Liver (tissue), 8 donors: ENCODE measurements at regions not wholly inside any gene's neighbourhood (a gene's known extent, or its start where the extent isn't known, plus 50 kb on each side); places are given as distances from the start of the nearest gene placed in this dataset.

Experiments
- DNase-seq: peaks from one replicate; pipeline ENCODE4 v3.0.0-alpha.2; 2017; ENCODE audit warnings: low spot score
- H3K27ac ChIP-seq, 2 donors: one replicate each; pipeline ENCODE4 v1.7.0; 2013; ENCODE audit warnings: inconsistent platforms in 2 of 2, low read length in 2 of 2, control low read depth in 1 of 2, low read depth in 1 of 2, mild to moderate bottlenecking in 1 of 2
- H3K27me3 ChIP-seq, 4 donors: one replicate each; pipeline versions ENCODE4 v1.6.1 to v1.7.0; 2013; ENCODE audit warnings: low read length in 3 of 4, inconsistent platforms in 1 of 4, mild to moderate bottlenecking in 1 of 4, moderate library complexity in 1 of 4; ENCODE audit not compliant: control insufficient read depth in 4 of 4, insufficient read depth in 4 of 4
- H3K36me3 ChIP-seq, 4 donors: one replicate each; pipeline versions ENCODE4 v1.6.1 to v1.7.0; 2013; ENCODE audit warnings: low read length in 3 of 4, mild to moderate bottlenecking in 3 of 4, low read depth in 1 of 4, moderate library complexity in 1 of 4; ENCODE audit not compliant: control insufficient read depth in 4 of 4, insufficient read depth in 3 of 4
- H3K4me1 ChIP-seq, 4 donors: one replicate each; pipeline versions ENCODE4 v1.6.1 to v1.7.0; 2013; ENCODE audit warnings: low read length in 3 of 4, mild to moderate bottlenecking in 3 of 4, moderate library complexity in 1 of 4; ENCODE audit not compliant: control insufficient read depth in 4 of 4, insufficient read depth in 4 of 4
- H3K4me3 ChIP-seq, 3 donors: one replicate each; pipeline versions ENCODE4 v1.6.1 to v1.7.0; 2013; ENCODE audit warnings: low read length in 3 of 3, control low read depth in 1 of 3, low read depth in 1 of 3, mild to moderate bottlenecking in 1 of 3
- H3K9ac ChIP-seq, 2 donors: one replicate each; pipeline ENCODE4 v1.7.0; 2013; ENCODE audit warnings: low read length in 2 of 2, mild to moderate bottlenecking in 2 of 2, moderate library complexity in 2 of 2, control low read depth in 1 of 2, low read depth in 1 of 2
- H3K9me3 ChIP-seq, 4 donors: one replicate each; pipeline versions ENCODE4 v1.6.1 to v1.7.0; 2013; ENCODE audit warnings: low read length in 3 of 4; ENCODE audit not compliant: control insufficient read depth in 4 of 4
- ATF3 ChIP-seq: IDR thresholded peaks from 2 replicates; pipeline ENCODE4 v1.6.1; 2016; ENCODE audit warnings: antibody characterized with exemption
- CTCF ChIP-seq: fragments of 150-350 bp; IDR thresholded peaks from 2 replicates; pipeline ENCODE4 v1.5.1; 2017; ENCODE audit warnings: improper control_type of control experiment, low read depth, low read length; ENCODE audit not compliant: missing input control
- EGR1 ChIP-seq, 2 donors: IDR thresholded peaks; 2 replicates each; pipeline ENCODE4 v1.6.1; 2016 to 2018; ENCODE audit warnings: antibody characterized with exemption in 2 of 2, low read depth in 2 of 2
- FOXA2 ChIP-seq: IDR thresholded peaks from 2 replicates; pipeline ENCODE4 v1.6.1; 2016; ENCODE audit warnings: antibody characterized with exemption
- GABPA ChIP-seq, 2 donors: IDR thresholded peaks in 1 of 2; conservative IDR thresholded peaks in 1 of 2; 2 replicates each; pipeline ENCODE4 v1.6.1; 2016; ENCODE audit warnings: antibody characterized with exemption in 2 of 2, mild to moderate bottlenecking in 1 of 2, moderate library complexity in 1 of 2
- HNF4A ChIP-seq, 2 donors: conservative IDR thresholded peaks; 2 replicates each; pipeline ENCODE4 v1.6.1; 2016; ENCODE audit warnings: antibody characterized with exemption in 2 of 2, mild to moderate bottlenecking in 2 of 2
- JUND ChIP-seq, 2 donors: IDR thresholded peaks; 2 replicates each; pipeline ENCODE4 v1.6.1; 2016; ENCODE audit warnings: antibody characterized with exemption in 2 of 2
- NR2F2 ChIP-seq: IDR thresholded peaks from 2 replicates; pipeline ENCODE4 v1.6.1; 2016; ENCODE audit warnings: antibody characterized with exemption
- RAD21 ChIP-seq, 2 donors: IDR thresholded peaks; 2 replicates each; pipeline ENCODE4 v1.6.1; 2016; ENCODE audit warnings: antibody characterized with exemption in 2 of 2, mild to moderate bottlenecking in 2 of 2
- REST ChIP-seq: IDR thresholded peaks from 2 replicates; pipeline ENCODE4 v1.6.1; 2016; ENCODE audit warnings: antibody characterized with exemption, mild to moderate bottlenecking
- YY1 ChIP-seq: IDR thresholded peaks from 2 replicates; pipeline ENCODE4 v1.6.1; 2016; ENCODE audit warnings: antibody characterized with exemption, mild to moderate bottlenecking
- WGBS: extraction: QIAGEN DNeasy Blood & Tissue Kit; methylation state at CpG from one replicate; pipeline ENCODE4 v1.1.7; 2013; 5-methylcytosine and 5-hydroxymethylcytosine counted together
- TF ChIP-seq, protein P1 (sequence below): IDR thresholded peaks from 2 replicates; pipeline ENCODE4 v1.6.1; 2016; ENCODE audit warnings: antibody characterized with exemption
- donor health status: healthy.
- donor health status: healthy.
- donor health status: healthy.
- donor health status: healthy.
- donor health status: healthy.

- TF ChIP-seq ATF3 (no peak), HNF4A (conservative IDR thresholded peaks at IDR 0.05) (no peak)
Measured at GRCh38 chr9:2337627-2338026, 284.0 kb upstream of the VLDLR start (continued).

DNA sequence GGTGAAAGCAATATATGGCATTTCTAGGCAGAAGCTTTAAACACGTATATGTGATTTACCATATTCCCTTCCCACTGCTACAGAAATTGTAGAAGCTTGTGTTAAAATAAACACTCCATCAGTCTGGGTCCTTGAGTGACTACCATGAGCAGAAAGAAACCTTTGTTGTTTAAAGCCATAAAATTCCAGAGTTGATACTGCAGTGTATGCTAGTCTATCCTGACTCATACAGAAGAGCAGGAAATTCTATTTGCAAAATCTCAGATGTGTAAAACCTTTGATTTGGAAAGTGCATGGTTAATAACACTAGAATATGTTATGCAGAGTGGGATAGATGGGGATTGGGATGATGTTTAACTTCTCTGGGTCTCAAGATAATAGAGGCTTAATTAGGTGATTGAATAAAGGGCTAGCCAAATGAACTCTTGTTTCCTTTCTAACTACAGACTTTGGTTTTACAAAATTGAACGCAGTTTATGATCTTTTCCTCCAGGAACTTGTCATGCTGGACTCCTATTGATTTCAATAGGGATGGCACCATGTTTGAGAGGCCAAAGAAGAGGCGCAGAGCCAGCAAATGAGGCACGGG is 282.7 kb upstream of the VLDLR start:
- 83% methylated on average over 4 of the region's 4 CpGs for WGBS
- DNase-seq, result no peak
- TF ChIP-seq NR2F2 (no peak), RAD21 (IDR thresholded peaks at IDR 0.05) (no peak), JUND (IDR thresholded peaks at IDR 0.05) (no peak), YY1 (no peak), GABPA (IDR thresholded peaks at IDR 0.05 in 1 of 2, conservative IDR thresholded peaks at IDR 0.05 in 1 of 2) (no peak), FOXA2 (no peak), CTCF (no peak)
- Histone ChIP-seq H3K9ac (no peak overlapping the region), H3K4me3 (no peak overlapping the region), H3K27ac (no peak overlapping the region), H3K27me3 (no peaks in the 10 kb centered on the region), H3K4me1 (no peaks in the 10 kb centered on the region), H3K36me3 (no peaks in the 10 kb centered on the region), H3K9me3 (no peaks in the 10 kb centered on the region)

DNA sequence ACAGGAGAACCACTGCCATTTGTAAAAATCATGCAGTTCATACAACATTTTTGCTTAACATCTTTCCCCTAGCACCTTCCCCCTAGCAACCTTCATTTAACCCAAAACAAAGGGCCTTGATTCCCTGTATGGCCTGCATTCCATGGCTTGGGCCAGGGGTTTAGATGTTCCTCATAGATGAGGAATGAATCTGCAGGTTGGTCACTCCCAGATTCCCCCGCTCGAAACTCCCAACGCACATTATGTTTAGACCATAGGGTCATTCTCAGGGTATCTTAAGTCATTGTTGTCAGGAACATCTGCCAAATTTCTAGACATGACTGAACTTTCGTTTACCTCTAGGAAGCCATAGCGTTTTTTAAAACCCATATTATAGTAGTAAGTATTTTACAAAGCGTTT is 282.2 kb upstream of the VLDLR start:
- TF ChIP-seq ATF3, result no peak
- TF ChIP-seq EGR1 (IDR thresholded peaks at IDR 0.05; ENCODE audit: low read depth in 2 of 2), result no peak
- TF ChIP-seq JUND (IDR thresholded peaks at IDR 0.05), result no peak
- no peak for TF ChIP-seq CTCF
- no peak for TF ChIP-seq YY1
- TF ChIP-seq REST, result no peak
- TF ChIP-seq, protein P1, sequence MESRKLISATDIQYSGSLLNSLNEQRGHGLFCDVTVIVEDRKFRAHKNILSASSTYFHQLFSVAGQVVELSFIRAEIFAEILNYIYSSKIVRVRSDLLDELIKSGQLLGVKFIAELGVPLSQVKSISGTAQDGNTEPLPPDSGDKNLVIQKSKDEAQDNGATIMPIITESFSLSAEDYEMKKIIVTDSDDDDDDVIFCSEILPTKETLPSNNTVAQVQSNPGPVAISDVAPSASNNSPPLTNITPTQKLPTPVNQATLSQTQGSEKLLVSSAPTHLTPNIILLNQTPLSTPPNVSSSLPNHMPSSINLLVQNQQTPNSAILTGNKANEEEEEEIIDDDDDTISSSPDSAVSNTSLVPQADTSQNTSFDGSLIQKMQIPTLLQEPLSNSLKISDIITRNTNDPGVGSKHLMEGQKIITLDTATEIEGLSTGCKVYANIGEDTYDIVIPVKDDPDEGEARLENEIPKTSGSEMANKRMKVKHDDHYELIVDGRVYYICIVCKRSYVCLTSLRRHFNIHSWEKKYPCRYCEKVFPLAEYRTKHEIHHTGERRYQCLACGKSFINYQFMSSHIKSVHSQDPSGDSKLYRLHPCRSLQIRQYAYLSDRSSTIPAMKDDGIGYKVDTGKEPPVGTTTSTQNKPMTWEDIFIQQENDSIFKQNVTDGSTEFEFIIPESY, result no peak
- TF ChIP-seq NR2F2, result no peak
- TF ChIP-seq RAD21 (IDR thresholded peaks at IDR 0.05), result no peak
- TF ChIP-seq FOXA2, result no peak
- Histone ChIP-seq H3K4me3 (no peak overlapping the region), H3K9ac (no peak overlapping the region), H3K27me3 (no peaks in the 10 kb centered on the region), H3K27ac (no peak overlapping the region), H3K9me3 (no peaks in the 10 kb centered on the region), H3K36me3 (no peaks in the 10 kb centered on the region), H3K4me1 (no peaks in the 10 kb centered on the region)
- 94% methylated on average over 6 of the region's 6 CpGs for WGBS
- no peak for DNase-seq
